Mesendoderm (in vitro differentiated cells): ENCODE measurements at regions not wholly inside any gene's neighbourhood (a gene's known extent, or its start where the extent isn't known, plus 50 kb on each side); places are given as distances from the start of the nearest gene placed in this dataset.
"Not testable (repeated sequence)": the region's sequence is repeated elsewhere in the genome, so short reads cannot be mapped to it uniquely, and the experiment has no call there.

Experiments
- DNase-seq: peaks from one replicate; pipeline ENCODE4 v3.0.0; 2013
- H2AK5ac ChIP-seq: 2 replicates; pipeline ENCODE4 v1.6.1; 2013; ENCODE audit warnings: low read length, inconsistent platforms
- H2BK120ac ChIP-seq: 2 replicates; pipeline ENCODE4 v1.6.1; 2013; ENCODE audit warnings: low read depth, mild to moderate bottlenecking, low read length, moderate library complexity, mixed read lengths
- H2BK15ac ChIP-seq: replicated peaks from 2 replicates; pipeline ENCODE4 v1.6.1; 2013; ENCODE audit warnings: low read depth, mild to moderate bottlenecking, moderate library complexity
- H2BK5ac ChIP-seq: 2 replicates; pipeline ENCODE4 v1.6.1; 2013; ENCODE audit warnings: low read length, inconsistent platforms
- H3K18ac ChIP-seq: 2 replicates; pipeline ENCODE4 v1.6.1; 2013; ENCODE audit warnings: mild to moderate bottlenecking, low read length, mixed read lengths
- H3K23ac ChIP-seq: one replicate; pipeline ENCODE4 v1.6.1; 2013; ENCODE audit warnings: low read length
- H3K27ac ChIP-seq: 2 replicates; pipeline ENCODE4 v1.5.1; 2013; ENCODE audit warnings: low read depth, mild to moderate bottlenecking, inconsistent platforms, low read length, moderate library complexity
- H3K27me3 ChIP-seq: 2 replicates; pipeline ENCODE4 v1.6.1; 2013; ENCODE audit warnings: low read length, control low read depth, mild to moderate bottlenecking, inconsistent platforms; ENCODE audit not compliant: insufficient read depth, poor library complexity
- H3K36me3 ChIP-seq: 2 replicates; pipeline ENCODE4 v1.6.1; 2013; ENCODE audit warnings: low read length, inconsistent platforms; ENCODE audit not compliant: control insufficient read depth, insufficient read depth
- H3K4ac ChIP-seq: one replicate; pipeline ENCODE4 v1.6.1; 2013; ENCODE audit warnings: low read depth, mild to moderate bottlenecking, low read length, moderate library complexity
- H3K4me1 ChIP-seq: 2 replicates; pipeline ENCODE4 v1.6.1; 2013; ENCODE audit warnings: low read depth, low read length, inconsistent platforms; ENCODE audit not compliant: control insufficient read depth
- H3K4me2 ChIP-seq: 2 replicates; pipeline ENCODE4 v1.6.1; 2013; ENCODE audit warnings: low read length
- H3K4me3 ChIP-seq: 2 replicates; pipeline ENCODE4 v1.5.1; 2013; ENCODE audit warnings: mild to moderate bottlenecking, low read length
- H3K56ac ChIP-seq: one replicate; pipeline ENCODE4 v1.6.1; 2013; ENCODE audit warnings: low read length
- H3K79me1 ChIP-seq: 2 replicates; pipeline ENCODE4 v1.6.1; 2013; ENCODE audit warnings: low read length, inconsistent platforms
- H3K79me2 ChIP-seq: 2 replicates; pipeline ENCODE4 v1.6.1; 2013; ENCODE audit warnings: mild to moderate bottlenecking, low read length; ENCODE audit not compliant: control insufficient read depth, insufficient read depth
- H3K9ac ChIP-seq: 2 replicates; pipeline ENCODE4 v1.6.1; 2013; ENCODE audit warnings: low read length, inconsistent platforms
- H4K5ac ChIP-seq: one replicate; pipeline ENCODE4 v1.6.1; 2013; ENCODE audit warnings: low read length
- H4K8ac ChIP-seq: one replicate; pipeline ENCODE4 v1.6.1; 2013; ENCODE audit warnings: low read depth, mild to moderate bottlenecking, control low read depth, low read length, moderate library complexity
- WGBS: extraction: QIAGEN DNeasy Blood & Tissue Kit; methylation state at CpG from one replicate; pipeline ENCODE4 v1.1.7; 2013; ENCODE audit warnings: low lambda C conversion rate, missing lambda C conversion rate; ENCODE audit not compliant: insufficient coverage; ENCODE audit errors: extremely low coverage; 5-methylcytosine and 5-hydroxymethylcytosine counted together

DNA sequence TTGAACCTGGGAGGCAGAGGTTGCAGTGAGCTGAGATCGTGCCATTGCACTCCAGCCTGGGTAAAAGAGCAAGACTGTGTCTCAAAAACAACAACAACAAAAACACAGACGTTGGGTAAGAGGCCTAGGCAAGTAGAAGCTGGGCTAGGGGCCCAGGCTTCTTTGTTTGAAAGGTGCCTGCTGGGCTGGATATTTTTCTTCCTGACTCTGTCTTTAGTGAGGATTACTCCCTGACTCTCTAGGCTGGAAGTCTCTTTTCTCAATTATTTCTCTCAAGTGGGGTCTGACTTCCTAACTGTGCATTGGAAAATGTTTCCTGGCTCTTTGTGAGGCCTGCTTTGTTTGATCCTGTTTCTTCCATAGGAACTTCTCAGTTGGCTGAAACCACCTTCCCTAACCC lies 76.5 kb upstream of the DTNBP1 start:
- Histone ChIP-seq H3K23ac (no peak overlapping the region), H3K9ac (no peak overlapping the region), H3K56ac (no peak overlapping the region), H2BK15ac (no peak overlapping the region), H4K5ac (no peak overlapping the region), H3K27me3 (no peaks in the 10 kb centered on the region), H3K79me2 (no peaks in the 10 kb centered on the region), H3K79me1 (no peaks in the 10 kb centered on the region), H2BK120ac (no peak overlapping the region), H2AK5ac (no peak overlapping the region), H3K27ac (no peak overlapping the region), H2BK5ac (no peak overlapping the region), H3K4ac (no peak overlapping the region), H3K4me2 (no peak overlapping the region), H3K4me3 (no peak overlapping the region), H3K36me3 (no peaks in the 10 kb centered on the region), H3K4me1 (peaks cover 6% of the 10 kb centered on the region), H3K18ac (no peak overlapping the region), H4K8ac (no peak overlapping the region)
- WGBS = no CpG with 5 or more reads among the region's 2 CpGs
- no peak for DNase-seq

DNA sequence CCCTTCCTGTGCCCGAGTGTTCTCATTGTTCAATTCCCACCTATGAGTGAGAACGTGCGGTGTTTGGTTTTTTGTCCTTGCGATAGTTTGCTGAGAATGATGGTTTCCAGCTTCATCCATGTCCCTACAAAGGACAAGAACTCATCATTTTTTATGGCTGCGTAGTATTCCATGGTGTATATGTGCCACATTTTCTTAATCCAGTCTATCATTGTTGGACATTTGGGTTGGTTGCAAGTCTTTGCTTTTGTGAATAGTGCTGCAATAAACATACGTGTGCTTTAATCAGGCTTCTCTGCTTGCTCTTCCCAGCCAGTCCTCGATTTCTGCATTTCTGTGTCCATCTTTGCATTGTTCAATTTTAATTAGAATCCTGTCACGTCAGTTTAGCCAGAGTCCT lies 75.4 kb upstream of the DTNBP1 start:
- not testable (repeated sequence) for H2AK5ac ChIP-seq, H3K4me2 ChIP-seq, H4K8ac ChIP-seq, H3K79me2 ChIP-seq, H3K79me1 ChIP-seq, H3K36me3 ChIP-seq, H2BK120ac ChIP-seq, H2BK5ac ChIP-seq, H3K27me3 ChIP-seq, H2BK15ac ChIP-seq, H3K9ac ChIP-seq, H3K18ac ChIP-seq, H3K27ac ChIP-seq, H4K5ac ChIP-seq, H3K4me1 ChIP-seq, H3K23ac ChIP-seq, H3K4me3 ChIP-seq, H3K56ac ChIP-seq, H3K4ac ChIP-seq, DNase-seq
- WGBS = no CpG with 5 or more reads among the region's 8 CpGs

DNA sequence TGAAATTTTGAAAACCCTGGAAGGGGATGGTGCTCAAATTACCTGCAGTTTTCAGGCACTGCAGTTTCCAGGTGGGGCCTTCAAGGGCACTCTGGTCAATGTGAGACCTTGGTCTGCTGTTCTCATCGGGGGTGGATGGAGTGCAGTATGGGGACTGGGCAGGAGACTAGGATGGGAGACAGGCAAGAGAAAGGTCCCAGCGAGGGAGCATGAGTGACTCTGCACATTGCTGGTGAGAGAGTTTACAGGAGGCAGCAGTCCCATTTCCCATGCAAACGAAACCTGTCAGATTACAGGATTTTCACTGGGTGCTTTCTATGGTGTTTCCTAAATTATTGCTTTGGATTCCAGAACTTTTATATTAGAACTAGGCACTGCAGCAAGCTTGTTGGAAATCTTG lies 73.5 kb upstream of the DTNBP1 start:
- peak overlapping the region; percentile 12 for H4K5ac ChIP-seq
- H3K36me3 ChIP-seq = no peaks in the 10 kb centered on the region
- no peak overlapping the region for H2BK5ac ChIP-seq
- peak; percentile 16 for DNase-seq
- H3K27ac ChIP-seq = no peak overlapping the region
- H3K18ac ChIP-seq = peak overlapping the region; percentile 39
- H3K4me2 ChIP-seq = no peak overlapping the region
- no peak overlapping the region for H3K56ac ChIP-seq
- no peaks in the 10 kb centered on the region for H3K79me2 ChIP-seq
- peaks cover 6% of the 10 kb centered on the region for H3K4me1 ChIP-seq
- no peak overlapping the region for H3K23ac ChIP-seq
- no peak overlapping the region for H4K8ac ChIP-seq
- H3K4me3 ChIP-seq = no peak overlapping the region
- no peak overlapping the region for H2BK120ac ChIP-seq
- H3K27me3 ChIP-seq = no peaks in the 10 kb centered on the region
- H3K4ac ChIP-seq = no peak overlapping the region
- peak overlapping the region; percentile 74 for H2BK15ac ChIP-seq
- no peak overlapping the region for H3K9ac ChIP-seq
- H2AK5ac ChIP-seq = no peak overlapping the region
- no CpG with 5 or more reads among the region's 3 CpGs for WGBS
- no peaks in the 10 kb centered on the region for H3K79me1 ChIP-seq

DNA sequence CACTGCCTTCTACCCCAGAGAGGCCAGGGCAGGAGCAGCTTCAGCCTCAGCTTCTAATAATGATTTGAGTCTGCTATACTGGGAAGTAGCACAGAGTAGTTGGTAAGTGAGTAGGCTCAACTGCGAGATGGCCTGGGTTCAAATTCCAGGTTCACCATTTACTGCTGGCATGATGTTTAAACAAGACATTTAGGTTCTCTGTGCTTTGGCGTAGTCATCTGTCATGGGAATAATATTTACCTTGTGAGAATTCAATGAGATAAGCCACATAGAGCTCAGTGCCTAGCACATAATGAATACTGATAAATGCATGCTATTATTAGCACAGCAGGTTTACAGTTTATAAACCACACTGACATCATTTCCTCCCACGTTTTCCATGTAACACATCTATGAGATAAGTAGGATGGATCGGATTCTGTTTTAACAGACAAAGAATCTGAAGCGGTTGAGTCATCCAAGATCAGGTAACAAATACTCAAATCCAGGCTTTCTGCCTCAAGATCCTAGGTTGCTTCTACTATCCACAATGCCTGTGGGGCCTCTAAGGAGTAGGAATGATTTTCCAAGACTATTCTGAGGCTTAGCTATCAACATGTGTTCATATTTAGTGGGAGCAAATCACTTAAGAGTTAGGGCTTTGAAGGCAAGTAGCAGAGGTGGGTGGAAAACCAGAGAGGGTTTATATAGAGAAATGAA lies 72.9 kb upstream of the DTNBP1 start:
- no peak overlapping the region for H2AK5ac ChIP-seq
- no peak overlapping the region for H2BK15ac ChIP-seq
- no peak overlapping the region for H2BK120ac ChIP-seq
- H3K23ac ChIP-seq = no peak overlapping the region
- no peaks in the 10 kb centered on the region for H3K79me1 ChIP-seq
- no CpG with 5 or more reads among the region's 5 CpGs for WGBS
- no peak overlapping the region for H3K4ac ChIP-seq
- H3K79me2 ChIP-seq = no peaks in the 10 kb centered on the region
- H4K5ac ChIP-seq = peak overlapping the region; percentile 12
- no peak overlapping the region for H3K9ac ChIP-seq
- no peak overlapping the region for H3K56ac ChIP-seq
- H3K27ac ChIP-seq = no peak overlapping the region
- H3K4me2 ChIP-seq = no peak overlapping the region
- peaks cover 6% of the 10 kb centered on the region for H3K4me1 ChIP-seq
- H3K4me3 ChIP-seq = no peak overlapping the region
- H4K8ac ChIP-seq = no peak overlapping the region
- H3K36me3 ChIP-seq = no peaks in the 10 kb centered on the region
- DNase-seq = peak; percentile 61
- H2BK5ac ChIP-seq = no peak overlapping the region
- H3K18ac ChIP-seq = peak overlapping the region; percentile 12
- H3K27me3 ChIP-seq = no peaks in the 10 kb centered on the region

DNA sequence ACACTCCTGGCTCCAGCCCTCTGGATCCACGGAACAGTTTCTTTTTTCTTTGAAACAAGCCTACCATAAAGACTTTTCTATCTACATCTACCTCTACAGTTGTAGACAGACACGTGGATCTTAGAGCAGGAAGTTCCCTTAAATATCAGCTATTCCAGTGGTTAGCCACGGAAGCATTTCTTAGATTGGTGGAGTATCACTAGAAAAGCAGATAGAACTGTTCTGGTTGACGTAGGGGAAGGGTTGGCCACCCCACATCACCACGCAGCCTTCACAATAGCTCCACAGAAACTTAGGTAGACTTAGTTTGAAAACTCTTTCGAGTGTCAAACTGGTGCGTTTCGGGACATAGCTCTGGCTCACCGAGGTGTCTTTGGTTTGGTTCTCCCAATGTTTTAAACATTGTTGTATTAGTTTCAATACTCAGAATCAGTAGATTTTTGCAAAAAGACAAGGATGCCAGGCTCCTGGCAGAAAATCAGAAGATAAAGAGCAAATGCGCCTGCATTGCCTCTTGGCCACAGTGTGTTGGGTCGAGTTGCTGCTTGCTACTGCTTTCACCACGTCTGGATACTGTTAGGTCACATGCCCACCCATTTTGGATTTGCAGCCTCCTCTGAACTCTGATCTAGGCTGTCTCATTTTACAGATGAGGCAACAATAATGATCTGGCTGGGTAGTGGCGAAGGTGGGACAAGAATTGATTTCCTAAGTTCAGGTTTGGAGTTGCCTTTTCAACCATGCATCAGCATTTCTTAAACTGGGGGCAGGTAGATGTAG lies 71.5 kb upstream of the DTNBP1 start:
- H3K56ac ChIP-seq = no peak overlapping the region
- WGBS = no CpG with 5 or more reads among the region's 13 CpGs
- no peak overlapping the region for H2BK5ac ChIP-seq
- H3K79me2 ChIP-seq = no peaks in the 10 kb centered on the region
- H2BK120ac ChIP-seq = no peak overlapping the region
- H3K27me3 ChIP-seq = no peaks in the 10 kb centered on the region
- H2BK15ac ChIP-seq = no peak overlapping the region
- peaks cover 6% of the 10 kb centered on the region for H3K4me1 ChIP-seq
- H3K4ac ChIP-seq = no peak overlapping the region
- H2AK5ac ChIP-seq = no peak overlapping the region
- H3K36me3 ChIP-seq = no peaks in the 10 kb centered on the region
- H3K9ac ChIP-seq = no peak overlapping the region
- H4K8ac ChIP-seq = no peak overlapping the region
- no peak overlapping the region for H3K23ac ChIP-seq
- no peak overlapping the region for H3K4me3 ChIP-seq
- no peak overlapping the region for H3K27ac ChIP-seq
- no peak overlapping the region for H4K5ac ChIP-seq
- DNase-seq = no peak
- H3K4me2 ChIP-seq = no peak overlapping the region
- H3K18ac ChIP-seq = no peak overlapping the region
- no peaks in the 10 kb centered on the region for H3K79me1 ChIP-seq
